ENCODE measurements at regions not wholly inside any gene's neighbourhood (a gene's known extent, or its start where the extent isn't known, plus 50 kb on each side); places are given as distances from the start of the nearest gene placed in this dataset.
"Not testable (repeated sequence)": the region's sequence is repeated elsewhere in the genome, so short reads cannot be mapped to it uniquely, and the experiment has no call there.

- Mint-ChIP-seq H3K36me3 (no peaks in the 10 kb centered on the region), H3K27me3 (peaks cover 3% of the 10 kb centered on the region), H3K4me1 (no peaks in the 10 kb centered on the region), H3K9me3 (no peaks in the 10 kb centered on the region), H3K4me3 (no peak overlapping the region), H3K27ac (no peak overlapping the region)
- DNase-seq = no peak
- CTCF ChIA-PET = no interaction called here
Measured at GRCh38 chr4:174388461-174389145, 104.9 kb downstream of the CEP44 start.

- H3K36me3 Mint-ChIP-seq = no peaks in the 10 kb centered on the region
- no peaks in the 10 kb centered on the region for H3K4me1 Mint-ChIP-seq
- H3K27me3 Mint-ChIP-seq = peaks cover 3% of the 10 kb centered on the region
- CTCF ChIA-PET = interaction anchor here (1.2 kb wide), 1 partner anchor 32 kb away, joined by 3 read pairs; no protein-coding TSS in a partner anchor
- H3K4me3 Mint-ChIP-seq = no peak overlapping the region
- H3K9me3 Mint-ChIP-seq = no peaks in the 10 kb centered on the region
- no peak overlapping the region for H3K27ac Mint-ChIP-seq
- DNase-seq = no peak
Measured at GRCh38 chr4:174387721-174388120, 104.0 kb downstream of the CEP44 start.

- no peaks in the 10 kb centered on the region for H3K9me3 Mint-ChIP-seq
- H3K27me3 Mint-ChIP-seq = peaks cover 3% of the 10 kb centered on the region
- CTCF ChIA-PET = interaction anchor here (1.2 kb wide), 1 partner anchor 32 kb away, joined by 3 read pairs; no protein-coding TSS in a partner anchor
- H3K36me3 Mint-ChIP-seq = no peaks in the 10 kb centered on the region
- H3K4me1 Mint-ChIP-seq = no peaks in the 10 kb centered on the region
- H3K4me3 Mint-ChIP-seq = no peak overlapping the region
- DNase-seq = no peak
- no peak overlapping the region for H3K27ac Mint-ChIP-seq
Measured at GRCh38 chr4:174387143-174387542, 103.4 kb downstream of the CEP44 start.

- Mint-ChIP-seq H3K36me3 (no peaks in the 10 kb centered on the region), H3K4me1 (no peaks in the 10 kb centered on the region), H3K27me3 (peaks cover 3% of the 10 kb centered on the region), H3K4me3 (no peak overlapping the region), H3K27ac (no peak overlapping the region), H3K9me3 (no peaks in the 10 kb centered on the region)
- DNase-seq = no peak
- CTCF ChIA-PET = no interaction called here
Measured at GRCh38 chr4:174383783-174384182, 100.1 kb downstream of the CEP44 start.

GRCh38 chr4:174382938-174383605 is 99.4 kb downstream of the CEP44 start:
- CTCF ChIA-PET, H3K9me3 Mint-ChIP-seq, H3K36me3 Mint-ChIP-seq, H3K27me3 Mint-ChIP-seq, H3K4me1 Mint-ChIP-seq, H3K4me3 Mint-ChIP-seq, DNase-seq, H3K27ac Mint-ChIP-seq: not testable (repeated sequence)
